ENCODE measurements at regions not wholly inside any gene's neighbourhood (a gene's known extent, or its start where the extent isn't known, plus 50 kb on each side); places are given as distances from the start of the nearest gene placed in this dataset.

DNA sequence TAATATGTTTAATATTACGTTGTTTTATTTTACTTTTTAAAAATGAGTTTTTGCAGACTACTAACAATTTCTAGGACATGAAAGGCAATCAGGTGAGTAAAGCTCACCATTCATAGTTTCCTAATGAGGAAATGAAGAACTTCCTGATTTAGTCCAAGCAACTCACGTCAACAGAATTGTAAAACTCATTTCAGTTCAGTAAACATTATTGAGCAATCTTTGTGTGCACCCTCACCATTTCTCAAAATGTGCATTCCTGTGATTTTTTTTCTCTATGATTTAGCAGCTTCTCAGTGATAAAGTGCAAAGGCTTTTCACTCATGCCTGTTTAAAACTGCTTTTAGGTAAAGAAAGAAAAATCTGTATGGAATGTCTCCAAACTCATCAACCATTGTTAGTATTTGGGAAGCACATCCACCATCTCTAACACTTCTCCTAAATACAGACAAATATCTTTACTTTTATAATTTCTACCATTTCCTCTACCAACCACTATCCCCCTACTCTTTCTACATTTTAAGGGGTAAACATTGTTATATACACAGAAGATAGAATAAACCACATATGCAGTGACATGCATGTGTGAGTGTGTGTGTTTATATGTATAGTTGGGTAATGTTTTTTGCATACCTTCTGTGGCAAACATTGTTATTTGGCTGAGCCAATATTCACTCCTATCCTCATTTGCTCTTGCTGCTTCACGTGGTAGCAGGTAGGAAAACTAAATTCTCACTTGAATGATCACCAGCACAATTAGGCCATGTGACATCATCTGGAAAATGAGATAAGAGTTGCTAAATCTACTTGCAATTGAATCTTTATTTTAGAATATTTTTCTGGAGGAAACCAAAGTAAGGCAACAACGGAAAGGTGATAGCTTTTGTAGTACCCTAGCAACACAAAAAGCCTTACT, 54.7 kb upstream of the PRDM8 start:
- Histone ChIP-seq H4K20me1 (ENCODE audit: insufficient read depth) (no peaks in the 10 kb centered on the region), H3K9me2 (ENCODE audit: insufficient read depth) (no peaks in the 10 kb centered on the region), H3K27ac (ENCODE audit: low read depth, low read length) (no peak overlapping the region), H2AFZ (ENCODE audit: low read depth, low read length, poor library complexity, severe bottlenecking) (no peak overlapping the region), H3K27me3 (ENCODE audit: insufficient read depth, low read length) (no peaks in the 10 kb centered on the region), H3K9ac (ENCODE audit: low read length) (no peak overlapping the region), H3K4me2 (ENCODE audit: low read length) (no peak overlapping the region), H3K4me3 (replicated peaks in 1 of 2; ENCODE audit: low read depth in 1 of 2, low read length in 2 of 2) (no peak overlapping the region), H3K4me1 (ENCODE audit: control insufficient read depth in 1 of 2, insufficient read depth in 2 of 2, low read length in 2 of 2) (no peaks in the 10 kb centered on the region), H3K79me2 (ENCODE audit: insufficient read depth, low read length) (no peaks in the 10 kb centered on the region), H3K36me3 (ENCODE audit: control insufficient read depth in 1 of 2, insufficient read depth in 2 of 2, low read length in 2 of 2) (no peaks in the 10 kb centered on the region), H3K9me3 (ENCODE audit: control insufficient read depth in 1 of 2, insufficient read depth in 1 of 2, low read depth in 1 of 2, low read length in 2 of 2) (no peaks in the 10 kb centered on the region)
- ChIA-PET CTCF (no interaction called here), RAD21 (ENCODE audit: low non-redundant PET in 1 of 2, low total read pairs in 2 of 2, uncharacterized antibody in 2 of 2, unreplicated experiment in 2 of 2) (no interaction called here), POLR2A (no interaction called here)
- TF ChIP-seq, protein P1, sequence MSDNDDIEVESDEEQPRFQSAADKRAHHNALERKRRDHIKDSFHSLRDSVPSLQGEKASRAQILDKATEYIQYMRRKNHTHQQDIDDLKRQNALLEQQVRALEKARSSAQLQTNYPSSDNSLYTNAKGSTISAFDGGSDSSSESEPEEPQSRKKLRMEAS (IDR thresholded peaks at IDR 0.05), result no peak
- TF ChIP-seq YY1 (IDR thresholded peaks at IDR 0.05; ENCODE audit: extremely low read depth, insufficient replicate concordance, low read depth, low read length), result no peak
- no peak for TF ChIP-seq SP1 (IDR thresholded peaks at IDR 0.05; ENCODE audit: low read depth)
- TF ChIP-seq RAD21 (IDR thresholded peaks at IDR 0.05; ENCODE audit: low read depth), result no peak
- TF ChIP-seq, protein P2, sequence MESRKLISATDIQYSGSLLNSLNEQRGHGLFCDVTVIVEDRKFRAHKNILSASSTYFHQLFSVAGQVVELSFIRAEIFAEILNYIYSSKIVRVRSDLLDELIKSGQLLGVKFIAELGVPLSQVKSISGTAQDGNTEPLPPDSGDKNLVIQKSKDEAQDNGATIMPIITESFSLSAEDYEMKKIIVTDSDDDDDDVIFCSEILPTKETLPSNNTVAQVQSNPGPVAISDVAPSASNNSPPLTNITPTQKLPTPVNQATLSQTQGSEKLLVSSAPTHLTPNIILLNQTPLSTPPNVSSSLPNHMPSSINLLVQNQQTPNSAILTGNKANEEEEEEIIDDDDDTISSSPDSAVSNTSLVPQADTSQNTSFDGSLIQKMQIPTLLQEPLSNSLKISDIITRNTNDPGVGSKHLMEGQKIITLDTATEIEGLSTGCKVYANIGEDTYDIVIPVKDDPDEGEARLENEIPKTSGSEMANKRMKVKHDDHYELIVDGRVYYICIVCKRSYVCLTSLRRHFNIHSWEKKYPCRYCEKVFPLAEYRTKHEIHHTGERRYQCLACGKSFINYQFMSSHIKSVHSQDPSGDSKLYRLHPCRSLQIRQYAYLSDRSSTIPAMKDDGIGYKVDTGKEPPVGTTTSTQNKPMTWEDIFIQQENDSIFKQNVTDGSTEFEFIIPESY (IDR thresholded peaks at IDR 0.05; ENCODE audit: extremely low read depth, insufficient replicate concordance, low read length), result no peak
- TF ChIP-seq CEBPB (IDR thresholded peaks at IDR 0.05; ENCODE audit: low read depth), result no peak
- no peak for TF ChIP-seq EGR1 (IDR thresholded peaks at IDR 0.05; ENCODE audit: low read depth)
- TF ChIP-seq, protein P3, sequence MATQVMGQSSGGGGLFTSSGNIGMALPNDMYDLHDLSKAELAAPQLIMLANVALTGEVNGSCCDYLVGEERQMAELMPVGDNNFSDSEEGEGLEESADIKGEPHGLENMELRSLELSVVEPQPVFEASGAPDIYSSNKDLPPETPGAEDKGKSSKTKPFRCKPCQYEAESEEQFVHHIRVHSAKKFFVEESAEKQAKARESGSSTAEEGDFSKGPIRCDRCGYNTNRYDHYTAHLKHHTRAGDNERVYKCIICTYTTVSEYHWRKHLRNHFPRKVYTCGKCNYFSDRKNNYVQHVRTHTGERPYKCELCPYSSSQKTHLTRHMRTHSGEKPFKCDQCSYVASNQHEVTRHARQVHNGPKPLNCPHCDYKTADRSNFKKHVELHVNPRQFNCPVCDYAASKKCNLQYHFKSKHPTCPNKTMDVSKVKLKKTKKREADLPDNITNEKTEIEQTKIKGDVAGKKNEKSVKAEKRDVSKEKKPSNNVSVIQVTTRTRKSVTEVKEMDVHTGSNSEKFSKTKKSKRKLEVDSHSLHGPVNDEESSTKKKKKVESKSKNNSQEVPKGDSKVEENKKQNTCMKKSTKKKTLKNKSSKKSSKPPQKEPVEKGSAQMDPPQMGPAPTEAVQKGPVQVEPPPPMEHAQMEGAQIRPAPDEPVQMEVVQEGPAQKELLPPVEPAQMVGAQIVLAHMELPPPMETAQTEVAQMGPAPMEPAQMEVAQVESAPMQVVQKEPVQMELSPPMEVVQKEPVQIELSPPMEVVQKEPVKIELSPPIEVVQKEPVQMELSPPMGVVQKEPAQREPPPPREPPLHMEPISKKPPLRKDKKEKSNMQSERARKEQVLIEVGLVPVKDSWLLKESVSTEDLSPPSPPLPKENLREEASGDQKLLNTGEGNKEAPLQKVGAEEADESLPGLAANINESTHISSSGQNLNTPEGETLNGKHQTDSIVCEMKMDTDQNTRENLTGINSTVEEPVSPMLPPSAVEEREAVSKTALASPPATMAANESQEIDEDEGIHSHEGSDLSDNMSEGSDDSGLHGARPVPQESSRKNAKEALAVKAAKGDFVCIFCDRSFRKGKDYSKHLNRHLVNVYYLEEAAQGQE (IDR thresholded peaks at IDR 0.05; ENCODE audit: low read depth), result no peak
- TF ChIP-seq SIN3A (IDR thresholded peaks at IDR 0.05; ENCODE audit: low read depth), result no peak
- no peak for TF ChIP-seq ZFX (IDR thresholded peaks at IDR 0.05)
- no peak for TF ChIP-seq CBX3 (IDR thresholded peaks at IDR 0.05; ENCODE audit: low read depth)
- TF ChIP-seq EZH2phosphoT487 (IDR thresholded peaks at IDR 0.05; ENCODE audit: borderline replicate concordance), result no peak
- TF ChIP-seq EZH2 (IDR thresholded peaks at IDR 0.05), result no peak
- TF ChIP-seq ELF1 (IDR thresholded peaks at IDR 0.05; ENCODE audit: borderline replicate concordance, low read depth), result no peak
- TF ChIP-seq ZNF274 (IDR thresholded peaks at IDR 0.05; ENCODE audit: low read depth, low read length), result no peak
- no peak for TF ChIP-seq FOSL1 (IDR thresholded peaks at IDR 0.05; ENCODE audit: low read depth)
- TF ChIP-seq, protein P4, sequence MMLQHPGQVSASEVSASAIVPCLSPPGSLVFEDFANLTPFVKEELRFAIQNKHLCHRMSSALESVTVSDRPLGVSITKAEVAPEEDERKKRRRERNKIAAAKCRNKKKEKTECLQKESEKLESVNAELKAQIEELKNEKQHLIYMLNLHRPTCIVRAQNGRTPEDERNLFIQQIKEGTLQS (IDR thresholded peaks at IDR 0.05), result no peak
- no peak for TF ChIP-seq POLR2A (IDR thresholded peaks at IDR 0.05; ENCODE audit: borderline replicate concordance, extremely low read depth, insufficient read depth, insufficient read length)
- TF ChIP-seq, protein P5, sequence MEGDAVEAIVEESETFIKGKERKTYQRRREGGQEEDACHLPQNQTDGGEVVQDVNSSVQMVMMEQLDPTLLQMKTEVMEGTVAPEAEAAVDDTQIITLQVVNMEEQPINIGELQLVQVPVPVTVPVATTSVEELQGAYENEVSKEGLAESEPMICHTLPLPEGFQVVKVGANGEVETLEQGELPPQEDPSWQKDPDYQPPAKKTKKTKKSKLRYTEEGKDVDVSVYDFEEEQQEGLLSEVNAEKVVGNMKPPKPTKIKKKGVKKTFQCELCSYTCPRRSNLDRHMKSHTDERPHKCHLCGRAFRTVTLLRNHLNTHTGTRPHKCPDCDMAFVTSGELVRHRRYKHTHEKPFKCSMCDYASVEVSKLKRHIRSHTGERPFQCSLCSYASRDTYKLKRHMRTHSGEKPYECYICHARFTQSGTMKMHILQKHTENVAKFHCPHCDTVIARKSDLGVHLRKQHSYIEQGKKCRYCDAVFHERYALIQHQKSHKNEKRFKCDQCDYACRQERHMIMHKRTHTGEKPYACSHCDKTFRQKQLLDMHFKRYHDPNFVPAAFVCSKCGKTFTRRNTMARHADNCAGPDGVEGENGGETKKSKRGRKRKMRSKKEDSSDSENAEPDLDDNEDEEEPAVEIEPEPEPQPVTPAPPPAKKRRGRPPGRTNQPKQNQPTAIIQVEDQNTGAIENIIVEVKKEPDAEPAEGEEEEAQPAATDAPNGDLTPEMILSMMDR (IDR thresholded peaks at IDR 0.05 in 2 of 3, conservative IDR thresholded peaks at IDR 0.05 in 1 of 3; ENCODE audit: borderline replicate concordance in 1 of 3, insufficient read depth in 1 of 3, low read depth in 2 of 3, low read length in 2 of 3), result no peak
- TF ChIP-seq JUND (IDR thresholded peaks at IDR 0.05), result no peak
- ATAC-seq (no peak), DNase-seq (ENCODE audit: low read depth, low spot score) (no peak)
- intact Hi-C loops (cut with micrococcal nuclease), result no loop called here
- BruUV-seq (replicated peaks), result no TSS peak
